ENCODE measurements at regions not wholly inside any gene's neighbourhood (a gene's known extent, or its start where the extent isn't known, plus 50 kb on each side); places are given as distances from the start of the nearest gene placed in this dataset.

GRCh38 chr10:118838364-118838763, 83.6 kb upstream of the CACUL1 start:
- no peak for DNase-seq

- DNase-seq = no peak
Observed at GRCh38 chr10:118839348-118839747, 84.6 kb upstream of the CACUL1 start.

- DNase-seq = peak; percentile 72
Observed at GRCh38 chr10:118840071-118840775, 85.5 kb upstream of the CACUL1 start.

GRCh38 chr10:118840776-118841468, 86.2 kb upstream of the CACUL1 start:
- DNase-seq = no peak

GRCh38 chr10:118841881-118842605, 87.3 kb upstream of the CACUL1 start:
- DNase-seq = no peak

- DNase-seq = no peak
Observed at GRCh38 chr10:118842843-118843624, 88.3 kb upstream of the CACUL1 start.

GRCh38 chr10:118843647-118844265, 89.0 kb upstream of the CACUL1 start:
- DNase-seq = no peak

GRCh38 chr10:118844731-118845521, 90.2 kb upstream of the CACUL1 start:
- DNase-seq = no peak

GRCh38 chr10:118845776-118846175, 91.0 kb upstream of the CACUL1 start:
- DNase-seq = no peak

- DNase-seq = peak; percentile 91
Observed at GRCh38 chr10:118850418-118851061, 95.8 kb upstream of the CACUL1 start.

- DNase-seq = no peak
Observed at GRCh38 chr10:118851062-118852035, 96.6 kb upstream of the CACUL1 start.

GRCh38 chr10:118853916-118854315, 99.1 kb upstream of the CACUL1 start:
- no peak for DNase-seq

GRCh38 chr10:118856106-118856505, 101.3 kb upstream of the CACUL1 start:
- no peak for DNase-seq

- no peak for DNase-seq
Observed at GRCh38 chr10:118865998-118866693, 111.4 kb upstream of the CACUL1 start.

GRCh38 chr10:118867768-118868167, 113.0 kb upstream of the CACUL1 start:
- DNase-seq = no peak

GRCh38 chr10:118868589-118868988, 113.8 kb upstream of the CACUL1 start:
- DNase-seq = no peak

GRCh38 chr10:118870467-118871243, 115.9 kb upstream of the CACUL1 start:
- DNase-seq = no peak

- no peak for DNase-seq
Observed at GRCh38 chr10:118871244-118871865, 116.6 kb upstream of the CACUL1 start.

Data from activated CD8-positive, alpha-beta memory T cell treated with anti-CD3 and anti-CD28 coated beads, Interleukin-2, amount 50 U/mL, for 48 hours (primary cell).